ENCODE measurements at regions not wholly inside any gene's neighbourhood (a gene's known extent, or its start where the extent isn't known, plus 50 kb on each side); places are given as distances from the start of the nearest gene placed in this dataset.
A peak's percentile ranks its signal among the peaks of the same experiment; 100 is the strongest.

GRCh38 chr5:7018601-7019000 is 305.4 kb downstream of the TENT4A start:
- DNase-seq = no peak

- no peak for DNase-seq
Measured at GRCh38 chr5:7036192-7036835, 323.1 kb downstream of the TENT4A start.

- DNase-seq = no peak
Measured at GRCh38 chr5:7039074-7039473, 325.8 kb downstream of the TENT4A start.

GRCh38 chr5:7040111-7040510 is 326.9 kb downstream of the TENT4A start:
- no peak for DNase-seq

GRCh38 chr5:7043797-7044196 is 330.6 kb downstream of the TENT4A start:
- DNase-seq = no peak

- no peak for DNase-seq
Measured at GRCh38 chr5:7047511-7048261, 334.5 kb downstream of the TENT4A start.

GRCh38 chr5:7050986-7051385 is 337.8 kb downstream of the TENT4A start:
- DNase-seq = no peak

- DNase-seq = no peak
Measured at GRCh38 chr5:7053125-7053524, 339.9 kb downstream of the TENT4A start.

- no peak for DNase-seq
Measured at GRCh38 chr5:7053528-7054209, 340.4 kb downstream of the TENT4A start.

GRCh38 chr5:7066471-7067235 is 329.3 kb upstream of the ADCY2 start:
- DNase-seq = no peak

- no peak for DNase-seq
Measured at GRCh38 chr5:7068156-7068555, 327.8 kb upstream of the ADCY2 start.

- no peak for DNase-seq
Measured at GRCh38 chr5:7068899-7069298, 327.0 kb upstream of the ADCY2 start.

- DNase-seq = no peak
Measured at GRCh38 chr5:7072188-7072587, 323.8 kb upstream of the ADCY2 start.

GRCh38 chr5:7073666-7074065 is 322.3 kb upstream of the ADCY2 start:
- no peak for DNase-seq

- no peak for DNase-seq
Measured at GRCh38 chr5:7074176-7074575, 321.8 kb upstream of the ADCY2 start.

- DNase-seq = no peak
Measured at GRCh38 chr5:7075470-7075869, 320.5 kb upstream of the ADCY2 start.

- DNase-seq = no peak
Measured at GRCh38 chr5:7078101-7078500, 317.8 kb upstream of the ADCY2 start.

GRCh38 chr5:7078901-7079300 is 317.0 kb upstream of the ADCY2 start:
- peak; percentile 35 for DNase-seq

GRCh38 chr5:7080501-7080900 is 315.4 kb upstream of the ADCY2 start:
- no peak for DNase-seq

GRCh38 chr5:7087719-7088297 is 308.1 kb upstream of the ADCY2 start:
- no peak for DNase-seq

GRCh38 chr5:7088849-7089248 is 307.1 kb upstream of the ADCY2 start:
- DNase-seq = no peak

- no peak for DNase-seq
Measured at GRCh38 chr5:7094626-7095025, 301.3 kb upstream of the ADCY2 start.

- DNase-seq = no peak
Measured at GRCh38 chr5:7096294-7096693, 299.6 kb upstream of the ADCY2 start.
